ENCODE measurements at regions not wholly inside any gene's neighbourhood (a gene's known extent, or its start where the extent isn't known, plus 50 kb on each side); places are given as distances from the start of the nearest gene placed in this dataset.
A peak's percentile ranks its signal among the peaks of the same experiment; 100 is the strongest.

DNA sequence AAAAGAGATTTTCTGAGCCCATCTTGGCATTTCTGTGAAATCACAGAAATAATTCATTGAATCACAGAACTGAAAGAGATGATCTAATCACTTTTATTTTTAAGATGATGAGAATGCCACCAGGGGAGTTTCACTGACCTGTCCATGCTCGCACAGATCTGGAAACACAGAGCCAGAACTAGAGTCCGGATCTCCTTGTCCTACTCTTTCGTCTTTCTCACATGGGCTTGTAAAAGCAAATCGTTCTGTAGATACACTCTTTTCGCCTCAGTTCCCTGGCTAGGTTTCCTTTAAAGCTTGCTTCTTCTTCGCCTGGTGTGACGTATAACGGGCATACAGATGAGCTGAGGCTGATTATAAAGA is 122.5 kb upstream of the SPRED1 start:
- no peak for DNase-seq
- no peaks in the 10 kb centered on the region for H3K79me2 ChIP-seq (ENCODE audit: insufficient read depth, low read length)
- peaks cover 0 to 11% (median 4%) of the 10 kb centered on the region in 7 donors for H3K9me3 Mint-ChIP-seq
- peak overlapping the region; percentile 49 for H2AFZ ChIP-seq (ENCODE audit: insufficient read depth, low read depth, low read length, poor library complexity, severe bottlenecking)
- H3K27me3 Mint-ChIP-seq (ENCODE audit: low read depth in 3 of 3) = peaks cover 5 to 14% (median 12%) of the 10 kb centered on the region in 3 donors
- H3K36me3 ChIP-seq (replicated peaks in 1 of 2; ENCODE audit: control insufficient read depth in 1 of 2, insufficient read depth in 2 of 2, low read length in 2 of 2) = no peaks in the 10 kb centered on the region
- TF ChIP-seq, protein P1, sequence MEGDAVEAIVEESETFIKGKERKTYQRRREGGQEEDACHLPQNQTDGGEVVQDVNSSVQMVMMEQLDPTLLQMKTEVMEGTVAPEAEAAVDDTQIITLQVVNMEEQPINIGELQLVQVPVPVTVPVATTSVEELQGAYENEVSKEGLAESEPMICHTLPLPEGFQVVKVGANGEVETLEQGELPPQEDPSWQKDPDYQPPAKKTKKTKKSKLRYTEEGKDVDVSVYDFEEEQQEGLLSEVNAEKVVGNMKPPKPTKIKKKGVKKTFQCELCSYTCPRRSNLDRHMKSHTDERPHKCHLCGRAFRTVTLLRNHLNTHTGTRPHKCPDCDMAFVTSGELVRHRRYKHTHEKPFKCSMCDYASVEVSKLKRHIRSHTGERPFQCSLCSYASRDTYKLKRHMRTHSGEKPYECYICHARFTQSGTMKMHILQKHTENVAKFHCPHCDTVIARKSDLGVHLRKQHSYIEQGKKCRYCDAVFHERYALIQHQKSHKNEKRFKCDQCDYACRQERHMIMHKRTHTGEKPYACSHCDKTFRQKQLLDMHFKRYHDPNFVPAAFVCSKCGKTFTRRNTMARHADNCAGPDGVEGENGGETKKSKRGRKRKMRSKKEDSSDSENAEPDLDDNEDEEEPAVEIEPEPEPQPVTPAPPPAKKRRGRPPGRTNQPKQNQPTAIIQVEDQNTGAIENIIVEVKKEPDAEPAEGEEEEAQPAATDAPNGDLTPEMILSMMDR (IDR thresholded peaks at IDR 0.05) = no peak
- H3K9ac ChIP-seq (ENCODE audit: insufficient read depth, low read length, poor library complexity, severe bottlenecking) = no peak overlapping the region
- peak overlapping the region; percentile 90 to 99 (median 96) for H3K27ac Mint-ChIP-seq
- no peaks in the 10 kb centered on the region for H3K9me3 ChIP-seq (replicated peaks in 1 of 2; ENCODE audit: control insufficient read depth in 1 of 2, insufficient read depth in 1 of 2, low read length in 2 of 2)
- H3K27me3 ChIP-seq (ENCODE audit: control insufficient read depth in 2 of 2, insufficient read depth in 2 of 2, low read length in 2 of 2) = peaks cover 6 to 8% of the 10 kb centered on the region in 2 donors
- no peaks in the 10 kb centered on the region for H3K36me3 Mint-ChIP-seq
- peaks cover 62 to 75% of the 10 kb centered on the region in 2 donors for H3K4me1 ChIP-seq (ENCODE audit: control insufficient read depth in 1 of 2, insufficient read depth in 2 of 2, low read length in 2 of 2)
- peak overlapping the region; percentile 59 to 80 for H3K4me3 Mint-ChIP-seq
- H4K20me1 ChIP-seq (ENCODE audit: insufficient read depth, low read length) = no peaks in the 10 kb centered on the region
- H3K27ac ChIP-seq (ENCODE audit: low read depth in 1 of 2, low read length in 2 of 2) = peak overlapping the region; percentile 82 to 89
- H3K4me3 ChIP-seq (replicated peaks in 1 of 3; ENCODE audit: low read depth in 2 of 3, low read length in 3 of 3) = peak overlapping the region in 1 of 3 experiments; percentile 59
- WGBS (ENCODE audit: insufficient coverage) = 93% methylated on average over 7 of the region's 8 CpGs
- H3K4me2 ChIP-seq (replicated peaks; ENCODE audit: extremely low read depth, low read length, poor library complexity, severe bottlenecking) = peak overlapping the region; percentile 64
- intact Hi-C loops (cut with micrococcal nuclease) = loop anchor here in 1 of 2 donors (5.0 to 10.0 kb wide), 4 partner anchors 43 to 115 kb away; no protein-coding TSS in a partner anchor
- peaks cover 60% of the 10 kb centered on the region for H3K4me1 Mint-ChIP-seq

GRCh38 chr15:38130740-38131498 is 121.7 kb upstream of the SPRED1 start:
- Histone ChIP-seq H3K27me3 (ENCODE audit: control insufficient read depth in 2 of 2, insufficient read depth in 2 of 2, low read length in 2 of 2) (peaks cover 6 to 7% of the 10 kb centered on the region in 2 donors), H3K36me3 (replicated peaks in 1 of 2; ENCODE audit: control insufficient read depth in 1 of 2, insufficient read depth in 2 of 2, low read length in 2 of 2) (no peaks in the 10 kb centered on the region), H3K4me1 (ENCODE audit: control insufficient read depth in 1 of 2, insufficient read depth in 2 of 2, low read length in 2 of 2) (peaks cover 62 to 75% of the 10 kb centered on the region in 2 donors), H3K4me3 (replicated peaks in 1 of 3; ENCODE audit: low read depth in 2 of 3, low read length in 3 of 3) (peak overlapping the region in 1 of 3 experiments; percentile 59), H3K27ac (ENCODE audit: low read depth in 1 of 2, low read length in 2 of 2) (peak overlapping the region; percentile 82 to 89), H3K9me3 (replicated peaks in 1 of 2; ENCODE audit: control insufficient read depth in 1 of 2, insufficient read depth in 1 of 2, low read length in 2 of 2) (no peaks in the 10 kb centered on the region), H3K4me2 (replicated peaks; ENCODE audit: extremely low read depth, low read length, poor library complexity, severe bottlenecking) (peak overlapping the region; percentile 64), H3K79me2 (ENCODE audit: insufficient read depth, low read length) (no peaks in the 10 kb centered on the region), H3K9ac (ENCODE audit: insufficient read depth, low read length, poor library complexity, severe bottlenecking) (no peak overlapping the region), H2AFZ (ENCODE audit: insufficient read depth, low read depth, low read length, poor library complexity, severe bottlenecking) (no peak overlapping the region), H4K20me1 (ENCODE audit: insufficient read depth, low read length) (no peaks in the 10 kb centered on the region)
- peaks cover 5 to 14% (median 9%) of the 10 kb centered on the region in 3 donors for H3K27me3 Mint-ChIP-seq (ENCODE audit: low read depth in 3 of 3)
- intact Hi-C loops (cut with micrococcal nuclease) = loop anchor here in 1 of 2 donors (5.0 to 10.0 kb wide), 4 partner anchors 44 to 114 kb away; no protein-coding TSS in a partner anchor
- H3K9me3 Mint-ChIP-seq = peaks cover 0 to 6% (median 0%) of the 10 kb centered on the region in 7 donors
- peak overlapping the region; percentile 9 to 80 for H3K4me3 Mint-ChIP-seq
- peaks cover 60% of the 10 kb centered on the region for H3K4me1 Mint-ChIP-seq
- TF ChIP-seq, protein P1 (IDR thresholded peaks at IDR 0.05) = no peak
- 0% methylated on average over 3 of the region's 10 CpGs for WGBS (ENCODE audit: insufficient coverage)
- DNase-seq = peak; percentile 67 to 90 (median 79)
- peak overlapping the region; percentile 90 to 99 (median 96) for H3K27ac Mint-ChIP-seq
- no peaks in the 10 kb centered on the region for H3K36me3 Mint-ChIP-seq

Measured in CD14-positive monocyte (primary cell).